ENCODE measurements at regions not wholly inside any gene's neighbourhood (a gene's known extent, or its start where the extent isn't known, plus 50 kb on each side); places are given as distances from the start of the nearest gene placed in this dataset.

DNA sequence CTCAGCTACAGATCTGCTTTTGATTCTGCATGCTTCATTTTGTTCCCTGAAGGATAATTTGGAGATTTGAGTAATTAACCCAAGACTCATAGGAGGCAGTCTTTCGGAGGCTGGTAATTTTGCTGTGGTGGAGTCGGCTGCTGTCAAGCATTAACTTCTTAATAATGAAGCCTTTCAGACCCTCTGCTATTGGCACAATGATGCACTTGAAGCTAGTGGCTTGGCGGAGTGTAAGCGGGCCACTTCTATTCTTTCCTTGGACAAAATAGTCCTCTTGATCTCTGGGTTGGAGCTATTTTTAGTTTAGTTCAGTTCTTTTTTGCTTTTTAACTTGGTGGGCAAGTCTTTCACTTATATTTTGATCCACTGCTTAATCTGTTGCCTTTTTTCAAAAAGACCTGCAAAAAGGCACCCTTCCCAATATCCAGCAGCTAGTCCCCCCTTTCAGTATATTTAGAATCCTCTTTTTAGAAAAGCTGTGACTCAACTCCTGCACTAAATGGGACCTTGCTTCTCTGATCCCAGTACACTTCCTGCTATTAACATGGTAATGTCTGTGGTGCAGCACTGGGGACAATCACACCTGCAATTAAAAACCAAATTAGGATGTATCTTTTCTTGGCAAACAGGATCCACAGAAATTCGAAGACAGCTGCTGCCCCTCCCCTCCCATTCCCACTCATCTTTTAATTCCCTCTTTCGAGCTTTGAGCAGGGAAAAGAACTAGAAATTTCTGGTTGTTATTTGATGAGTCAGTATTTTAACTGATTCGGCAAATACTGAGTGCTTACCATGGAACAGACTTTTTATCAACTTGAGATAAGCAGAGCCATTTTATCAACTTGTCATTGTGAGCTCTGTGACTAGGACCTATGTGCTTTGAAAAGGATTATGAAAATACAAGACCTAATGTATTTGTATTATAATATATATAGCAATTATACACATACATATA lies 169.4 kb upstream of the ANKRD55 start:
- TF ChIP-seq, protein P1, sequence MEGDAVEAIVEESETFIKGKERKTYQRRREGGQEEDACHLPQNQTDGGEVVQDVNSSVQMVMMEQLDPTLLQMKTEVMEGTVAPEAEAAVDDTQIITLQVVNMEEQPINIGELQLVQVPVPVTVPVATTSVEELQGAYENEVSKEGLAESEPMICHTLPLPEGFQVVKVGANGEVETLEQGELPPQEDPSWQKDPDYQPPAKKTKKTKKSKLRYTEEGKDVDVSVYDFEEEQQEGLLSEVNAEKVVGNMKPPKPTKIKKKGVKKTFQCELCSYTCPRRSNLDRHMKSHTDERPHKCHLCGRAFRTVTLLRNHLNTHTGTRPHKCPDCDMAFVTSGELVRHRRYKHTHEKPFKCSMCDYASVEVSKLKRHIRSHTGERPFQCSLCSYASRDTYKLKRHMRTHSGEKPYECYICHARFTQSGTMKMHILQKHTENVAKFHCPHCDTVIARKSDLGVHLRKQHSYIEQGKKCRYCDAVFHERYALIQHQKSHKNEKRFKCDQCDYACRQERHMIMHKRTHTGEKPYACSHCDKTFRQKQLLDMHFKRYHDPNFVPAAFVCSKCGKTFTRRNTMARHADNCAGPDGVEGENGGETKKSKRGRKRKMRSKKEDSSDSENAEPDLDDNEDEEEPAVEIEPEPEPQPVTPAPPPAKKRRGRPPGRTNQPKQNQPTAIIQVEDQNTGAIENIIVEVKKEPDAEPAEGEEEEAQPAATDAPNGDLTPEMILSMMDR (IDR thresholded peaks at IDR 0.05) = no peak
- no peak for TF ChIP-seq EP300 (IDR thresholded peaks at IDR 0.05)

Data from upper lobe of left lung (tissue), 4 donors.